IPS-18c (cell line): ENCODE measurements at regions not wholly inside any gene's neighbourhood (a gene's known extent, or its start where the extent isn't known, plus 50 kb on each side); places are given as distances from the start of the nearest gene placed in this dataset.

Experiments
- H3K4me3 ChIP-seq: 2 replicates; pipeline ENCODE4 v1.7.0; 2013; ENCODE audit warnings: low read depth, mild to moderate bottlenecking, low read length, moderate library complexity; ENCODE audit not compliant: insufficient read depth
- H3K9me3 ChIP-seq: one replicate; pipeline ENCODE4 v1.6.1; 2013; ENCODE audit warnings: mild to moderate bottlenecking, low read length, moderate library complexity; ENCODE audit not compliant: control insufficient read depth, insufficient read depth

DNA sequence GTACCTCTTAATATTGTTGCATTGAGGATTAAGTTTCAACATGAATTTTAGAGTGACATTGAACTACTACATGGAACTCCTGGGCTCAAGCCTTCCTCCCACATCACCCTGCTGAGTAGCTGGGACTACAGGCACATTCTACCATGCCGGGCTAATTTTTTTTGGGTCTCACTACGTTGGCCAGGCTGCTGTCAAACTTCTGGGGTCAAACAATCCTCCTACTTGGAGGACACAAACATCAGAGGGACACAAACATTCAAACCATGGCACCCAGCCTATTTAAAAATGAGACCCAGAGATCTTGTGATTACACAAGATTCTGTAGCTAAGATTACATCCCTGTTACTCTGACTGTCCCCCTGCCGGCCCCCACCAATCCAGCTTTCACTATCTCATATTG is 180.9 kb downstream of the KCNRG start:
- Histone ChIP-seq H3K4me3 (no peak overlapping the region), H3K9me3 (no peaks in the 10 kb centered on the region)

DNA sequence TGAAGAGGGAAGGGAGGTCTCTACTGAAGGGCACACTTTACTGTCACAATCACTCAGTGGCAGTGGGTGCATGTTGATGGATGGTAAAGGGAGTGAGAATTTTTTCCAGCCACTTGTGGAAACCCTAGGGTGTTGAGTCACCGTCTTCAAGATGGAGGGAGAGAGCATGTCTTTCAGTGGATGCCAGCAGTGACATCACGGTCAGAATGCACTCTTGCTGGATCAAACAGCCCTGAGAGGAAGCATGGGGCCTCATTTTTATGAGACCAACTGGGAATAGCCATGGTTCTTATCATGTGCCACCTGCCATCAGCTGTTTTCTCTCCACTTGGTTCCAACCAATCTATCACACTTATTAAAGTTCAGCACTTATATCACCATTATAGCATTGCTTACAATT is 182.5 kb downstream of the KCNRG start:
- Histone ChIP-seq H3K9me3 (no peaks in the 10 kb centered on the region), H3K4me3 (no peak overlapping the region)

DNA sequence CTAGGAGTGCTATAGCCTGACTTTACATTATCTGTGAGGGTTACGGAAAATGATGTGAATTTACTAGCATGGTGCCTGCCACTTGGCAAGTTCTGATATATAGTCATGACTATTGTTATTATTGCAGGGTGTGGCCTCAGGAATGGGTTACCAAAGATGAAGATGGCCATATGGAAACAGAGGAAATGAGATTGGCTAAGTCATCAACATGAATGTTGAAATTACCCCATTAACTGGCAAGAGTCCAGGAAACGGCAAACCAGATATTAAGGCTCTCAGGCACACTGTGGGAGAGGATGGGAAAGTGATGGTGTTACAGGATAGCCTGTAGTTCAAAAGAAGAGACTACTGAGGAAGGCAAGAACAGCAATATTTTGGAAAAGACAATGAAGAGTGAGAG is 183.3 kb downstream of the KCNRG start:
- no peak overlapping the region for H3K4me3 ChIP-seq
- no peaks in the 10 kb centered on the region for H3K9me3 ChIP-seq

DNA sequence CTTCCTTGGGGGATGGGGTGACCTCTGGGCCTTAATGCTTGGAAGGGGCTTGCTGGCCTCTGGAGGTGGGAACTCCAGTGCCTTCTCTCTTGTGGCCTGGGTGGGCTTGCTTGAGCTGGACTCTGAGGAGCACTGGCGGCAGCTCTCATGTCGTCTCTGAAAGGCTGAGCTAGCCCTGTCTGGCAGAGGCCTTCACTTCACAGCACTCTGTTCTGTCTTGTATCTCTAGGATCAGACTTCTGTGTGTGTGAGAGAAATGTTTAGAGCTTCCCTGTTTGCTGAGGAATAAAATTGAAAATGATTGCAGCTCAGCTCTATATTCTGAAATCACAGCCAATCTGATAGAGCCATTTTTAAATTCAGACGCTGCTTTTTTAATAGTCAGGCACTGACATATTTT is 185.3 kb downstream of the KCNRG start:
- H3K9me3 ChIP-seq = no peaks in the 10 kb centered on the region

DNA sequence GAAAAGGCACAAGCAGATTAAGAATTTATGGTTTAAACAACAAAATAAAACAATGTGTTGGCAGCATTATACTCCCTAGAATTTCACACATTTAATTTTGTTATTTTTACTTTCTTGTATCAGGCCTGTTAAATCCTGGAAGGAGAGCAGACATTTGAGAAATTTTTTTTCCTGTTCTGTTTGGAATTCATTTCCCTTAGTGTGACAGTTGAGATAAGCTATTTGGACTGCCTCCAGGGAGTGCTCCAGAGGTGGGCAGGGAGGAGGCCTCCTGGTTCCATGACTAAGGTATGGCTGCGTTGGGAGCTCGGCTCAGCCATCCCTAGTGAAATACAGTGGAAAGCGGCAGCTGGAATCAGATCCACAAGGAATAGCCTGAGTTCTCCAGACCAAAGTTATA is 185.7 kb downstream of the KCNRG start:
- no peak overlapping the region for H3K4me3 ChIP-seq
- H3K9me3 ChIP-seq = no peaks in the 10 kb centered on the region

More for the DNA sequence above, 185.3 kb downstream of the KCNRG start:
- H3K4me3 ChIP-seq = no peak overlapping the region

DNA sequence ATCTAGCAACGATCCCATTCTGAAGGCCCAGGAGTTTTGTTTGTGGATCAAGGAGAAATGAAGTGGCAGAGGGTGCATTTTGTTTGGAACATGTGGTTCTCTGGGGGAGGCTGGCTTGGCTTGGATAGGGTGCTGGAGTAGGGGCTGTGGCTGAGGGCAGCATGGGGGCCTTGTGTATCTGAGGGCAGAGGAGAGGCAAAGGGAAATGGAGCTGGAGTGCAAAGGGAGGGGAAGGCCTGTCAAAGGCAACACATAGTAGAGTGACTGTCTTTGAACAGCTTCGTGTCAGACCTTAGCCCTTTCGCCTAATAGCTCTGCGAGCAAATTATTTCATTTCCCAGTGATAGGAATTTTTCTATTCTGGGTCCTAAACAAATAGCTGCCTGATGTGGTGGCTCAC is 187.2 kb downstream of the KCNRG start:
- Histone ChIP-seq H3K9me3 (no peaks in the 10 kb centered on the region), H3K4me3 (no peak overlapping the region)

DNA sequence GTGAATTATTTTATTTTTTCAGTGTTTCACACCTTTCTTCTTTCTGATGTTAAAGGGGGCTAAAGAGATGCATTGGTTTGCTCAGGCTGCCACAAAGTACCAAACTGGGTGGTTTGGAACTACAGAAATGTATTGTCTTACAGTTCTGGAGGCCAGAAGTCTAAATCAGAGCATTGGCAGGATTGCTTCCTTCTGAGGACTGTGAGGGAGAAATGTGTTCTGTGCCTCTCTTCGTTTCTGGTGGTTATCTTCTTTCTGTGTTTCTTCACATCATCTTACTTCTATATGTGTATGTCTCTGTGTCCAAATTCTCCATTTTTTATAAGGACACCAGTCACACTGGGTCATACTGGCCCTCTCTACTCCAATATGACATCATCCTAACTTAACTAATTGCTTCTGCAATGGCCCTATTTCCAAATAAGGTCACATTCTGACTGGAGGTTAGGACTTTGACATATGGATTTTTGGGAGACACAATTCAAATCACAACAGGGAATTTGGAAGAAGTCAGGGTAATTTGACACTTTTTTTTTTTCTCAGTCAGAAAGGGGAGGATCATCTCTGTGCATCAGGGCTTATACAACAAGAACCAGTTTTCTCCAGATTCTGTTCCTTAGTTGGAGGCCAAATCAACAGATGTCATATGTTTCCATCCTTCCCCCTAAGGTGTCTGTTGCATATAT is 188.2 kb downstream of the KCNRG start:
- no peak overlapping the region for H3K4me3 ChIP-seq
- no peaks in the 10 kb centered on the region for H3K9me3 ChIP-seq

DNA sequence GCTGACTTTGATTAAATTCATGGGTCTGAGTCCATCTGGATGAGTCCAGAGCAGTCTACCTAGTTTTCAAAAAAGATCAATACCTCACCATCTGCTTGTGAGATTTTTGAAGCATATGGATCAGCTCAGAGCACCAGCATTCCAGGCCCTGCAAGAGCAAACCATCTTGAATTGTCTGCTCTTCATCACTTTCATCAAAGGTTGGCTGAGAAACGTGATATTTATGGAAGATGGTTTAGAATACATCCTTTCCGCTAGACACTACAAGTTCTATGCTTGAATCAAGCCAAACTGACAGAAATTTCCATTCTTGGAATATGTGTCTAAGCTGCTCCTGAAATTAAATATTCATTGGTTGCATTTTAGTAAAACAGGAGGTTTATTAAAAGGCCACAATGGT is 190.3 kb downstream of the KCNRG start:
- H3K4me3 ChIP-seq = no peak overlapping the region
- H3K9me3 ChIP-seq = no peaks in the 10 kb centered on the region

DNA sequence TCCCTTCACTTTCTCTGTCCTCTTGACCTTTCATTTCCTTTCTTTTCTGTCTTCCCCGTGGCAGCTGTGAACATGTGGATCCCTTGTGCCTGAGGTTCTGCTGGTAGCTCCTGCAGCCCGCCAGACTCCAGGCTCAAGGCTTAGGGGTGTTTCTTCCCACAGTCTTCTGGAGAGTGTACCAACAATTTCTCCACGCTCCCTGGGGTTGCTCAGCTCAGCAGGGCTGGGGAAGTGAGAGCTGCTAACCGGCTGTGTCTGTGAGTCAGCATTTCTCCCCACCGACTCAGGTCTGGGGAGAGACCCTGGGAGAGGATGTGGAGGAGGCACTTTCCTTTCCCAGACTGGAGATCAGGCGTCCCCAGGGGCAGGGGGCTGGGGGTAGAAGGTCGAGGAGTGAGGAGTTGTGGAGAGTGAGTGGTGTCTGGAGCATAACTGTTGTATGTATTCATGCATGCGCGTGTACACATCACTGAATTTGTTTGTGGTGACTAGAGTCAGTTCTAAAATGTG is 193.6 kb downstream of the KCNRG start:
- H3K4me3 ChIP-seq = no peak overlapping the region
- no peaks in the 10 kb centered on the region for H3K9me3 ChIP-seq

DNA sequence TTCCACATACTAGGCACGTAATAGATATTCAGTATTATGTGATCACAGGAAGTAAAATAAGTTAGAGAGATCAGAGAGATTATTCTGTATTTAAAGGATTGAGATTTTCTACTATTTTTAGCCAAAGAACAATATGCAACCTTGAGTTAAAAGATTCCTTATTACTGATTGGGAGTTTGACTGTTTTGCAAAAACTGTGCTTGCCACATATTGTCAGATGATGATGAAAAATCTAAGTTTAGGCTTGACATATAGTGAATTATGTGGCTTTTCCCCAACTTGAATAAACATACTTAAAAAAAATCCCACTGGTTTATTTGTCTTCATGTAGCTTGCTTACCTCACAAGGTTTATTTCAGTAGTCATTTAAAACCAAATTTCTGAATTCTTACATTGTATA is 194.4 kb downstream of the KCNRG start:
- Histone ChIP-seq H3K9me3 (no peaks in the 10 kb centered on the region), H3K4me3 (no peak overlapping the region)

DNA sequence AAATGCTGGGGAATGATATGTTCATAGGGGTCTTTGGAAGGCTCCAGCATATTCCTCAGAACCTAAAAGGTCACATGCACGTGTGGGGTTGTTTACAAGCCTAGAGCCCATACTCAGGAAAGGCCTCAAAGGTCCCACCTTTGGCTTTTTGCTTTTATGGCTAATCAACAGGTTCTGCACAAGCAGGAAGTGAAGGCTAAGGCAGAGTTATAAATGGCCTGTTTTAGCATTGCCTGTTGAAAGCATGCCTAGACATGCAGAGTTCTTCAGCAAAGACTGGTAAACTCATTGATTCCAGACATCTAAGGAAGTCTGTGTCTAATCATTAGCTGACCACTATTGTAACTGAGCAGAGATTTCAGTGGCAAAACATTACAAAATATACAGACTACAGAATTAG is 198.3 kb downstream of the KCNRG start:
- no peaks in the 10 kb centered on the region for H3K9me3 ChIP-seq
- H3K4me3 ChIP-seq = no peak overlapping the region

DNA sequence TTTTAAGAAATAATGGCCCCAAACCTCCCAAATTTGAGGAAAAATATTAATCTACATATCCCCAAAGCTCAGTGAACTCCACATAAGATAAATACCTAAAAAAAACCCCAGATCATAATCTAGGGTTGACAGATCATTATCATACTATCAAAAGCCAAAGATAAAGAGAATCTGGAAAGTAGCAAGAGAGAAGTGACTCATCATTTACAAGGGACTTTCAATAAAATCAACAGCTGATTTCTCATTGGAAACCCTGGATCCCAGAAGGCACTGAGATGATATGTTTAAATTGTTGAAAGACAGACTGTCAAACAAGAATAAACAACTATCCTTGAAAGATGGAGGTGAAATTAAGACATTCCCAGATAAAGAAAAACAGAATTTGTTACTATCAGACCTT is 199.3 kb downstream of the KCNRG start:
- Histone ChIP-seq H3K9me3 (no peaks in the 10 kb centered on the region), H3K4me3 (no peak overlapping the region)

DNA sequence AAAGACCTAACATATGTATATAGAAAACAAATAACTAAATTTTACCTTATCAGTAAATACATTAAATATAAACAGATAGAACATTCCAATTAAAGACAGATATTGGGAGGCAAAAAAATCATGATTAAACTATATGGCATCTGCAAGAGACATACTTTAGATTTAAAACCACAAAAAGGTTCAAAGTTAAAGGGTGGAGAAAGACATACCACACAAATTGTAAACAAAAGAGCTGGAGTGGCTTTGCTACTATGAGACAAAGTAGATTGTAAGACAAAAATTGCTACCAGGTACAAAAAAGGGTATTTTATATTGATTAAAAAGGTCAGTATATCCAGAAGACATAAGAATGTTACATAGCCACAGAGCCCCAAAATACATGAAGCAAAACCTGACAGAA is 200.2 kb downstream of the KCNRG start:
- Histone ChIP-seq H3K4me3 (no peak overlapping the region), H3K9me3 (no peaks in the 10 kb centered on the region)

DNA sequence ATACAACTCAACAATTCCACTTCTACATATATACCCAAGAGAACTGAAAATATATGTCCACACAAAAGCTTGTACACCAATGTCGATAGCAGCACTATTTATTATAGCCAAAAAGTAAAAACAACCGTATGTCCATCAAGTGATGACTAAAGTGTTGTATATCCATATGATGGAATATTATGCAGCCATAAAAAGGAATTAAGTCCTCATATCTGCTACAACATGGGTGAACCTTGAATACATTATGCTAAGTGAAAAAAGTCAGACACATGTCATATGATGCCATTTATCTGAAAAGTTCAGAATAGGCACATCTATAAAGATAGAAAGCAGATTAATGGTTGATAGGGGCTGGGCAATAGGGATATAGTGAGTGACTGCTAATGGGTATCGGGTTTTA is 204.5 kb downstream of the KCNRG start:
- Histone ChIP-seq H3K9me3 (no peaks in the 10 kb centered on the region), H3K4me3 (no peak overlapping the region)

DNA sequence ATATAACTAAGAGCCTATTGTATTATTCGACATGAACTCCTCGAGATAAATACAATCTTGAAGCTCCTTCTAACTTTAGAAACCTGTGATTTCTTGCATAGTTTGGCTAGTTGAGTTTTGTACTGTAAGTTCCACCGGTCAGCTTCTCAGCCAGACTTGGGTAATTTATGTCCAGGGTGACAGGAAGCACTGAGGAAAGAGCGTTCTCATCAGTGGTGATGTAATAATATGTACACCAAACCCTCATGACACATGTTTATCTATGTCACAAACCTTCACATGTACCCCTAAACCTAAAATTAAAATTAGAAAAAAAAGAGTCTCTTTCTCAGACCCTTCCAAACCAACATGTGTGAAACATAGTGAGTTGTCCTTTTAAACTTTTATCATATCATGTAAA is 205.7 kb downstream of the KCNRG start:
- Histone ChIP-seq H3K4me3 (no peak overlapping the region), H3K9me3 (no peaks in the 10 kb centered on the region)

DNA sequence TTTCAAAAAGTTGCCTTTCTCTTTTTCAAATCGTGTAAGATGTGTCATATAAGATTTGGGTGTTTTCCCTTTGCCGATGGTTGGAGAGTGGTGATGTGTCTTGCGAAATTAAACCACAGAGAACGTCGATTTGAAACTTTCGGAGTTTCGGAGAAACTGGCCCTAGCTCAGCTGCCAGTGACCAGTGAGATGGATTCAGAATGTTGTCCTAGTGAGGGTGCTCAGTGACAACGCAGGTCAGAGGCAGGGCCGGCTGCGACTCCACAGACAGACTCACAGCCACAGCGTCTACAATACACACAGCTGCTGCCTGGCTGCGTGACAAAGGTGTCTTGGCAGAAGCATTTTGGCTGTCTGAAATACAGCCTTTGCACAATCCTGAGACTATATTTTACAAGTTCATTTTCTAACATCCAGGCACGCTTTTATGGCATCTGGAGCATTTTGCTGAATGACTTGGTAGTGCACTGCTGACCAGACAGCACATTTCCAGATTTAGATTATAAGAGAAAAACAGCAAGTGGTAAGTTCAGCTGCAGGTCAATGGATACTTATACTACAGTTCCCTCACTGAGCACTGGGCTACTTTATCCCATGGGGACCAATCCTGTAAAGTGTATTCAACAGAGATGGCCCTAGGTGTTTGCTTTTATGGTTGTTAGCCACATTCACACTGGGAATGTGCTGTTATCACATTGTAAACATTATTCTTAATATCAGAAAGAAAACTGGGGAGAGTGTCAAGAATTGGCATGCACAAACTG is 207.5 kb downstream of the KCNRG start:
- H3K4me3 ChIP-seq = no peak overlapping the region
- H3K9me3 ChIP-seq = no peaks in the 10 kb centered on the region

DNA sequence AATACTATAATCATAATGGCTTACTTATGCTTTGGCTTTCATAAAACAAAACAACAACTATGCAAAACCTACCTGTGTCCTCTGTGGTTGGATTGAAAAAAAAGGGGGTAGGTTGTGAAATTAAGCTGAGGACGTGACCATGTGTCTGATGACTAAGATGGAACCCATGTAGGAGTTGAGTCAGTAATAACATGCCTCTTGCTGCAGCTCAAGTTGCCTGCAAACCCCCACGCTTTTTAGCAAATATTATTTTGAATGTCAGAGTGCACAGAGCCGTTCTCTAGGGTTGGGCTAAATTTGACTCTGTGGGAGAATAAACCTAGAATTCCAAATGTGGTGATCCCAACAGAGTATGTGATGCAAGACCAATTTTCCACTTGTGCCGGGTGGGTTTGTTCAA is 209.3 kb downstream of the KCNRG start:
- H3K9me3 ChIP-seq = no peaks in the 10 kb centered on the region
- H3K4me3 ChIP-seq = no peak overlapping the region
